ENCODE measurements at regions not wholly inside any gene's neighbourhood (a gene's known extent, or its start where the extent isn't known, plus 50 kb on each side); places are given as distances from the start of the nearest gene placed in this dataset.

GRCh38 chr1:204801211-204801610 is 69.5 kb upstream of the NFASC start:
- ATAC-seq (ENCODE audit: low read depth) (no peak), DNase-seq (no peak)
- no peak overlapping the region for H3K4me3 Mint-ChIP-seq
- peaks cover 20% of the 10 kb centered on the region for H3K4me1 Mint-ChIP-seq
- intact Hi-C loops (cut with micrococcal nuclease): no loop called here
- ChIA-PET CTCF (interaction anchor here (1.0 to 5.8 kb wide), 2 partner anchors 8 to 24 kb away, joined by 3 to 49 read pairs; no protein-coding TSS in a partner anchor), POLR2A (no interaction called here)
- no peak overlapping the region for H3K9ac ChIP-seq (ENCODE audit: low read length)
- no peak overlapping the region for H3K27ac ChIP-seq (ENCODE audit: low read length in 2 of 2)
- WGBS (ENCODE audit: insufficient coverage): 0% methylated on average over 1 of the region's 1 CpG
- TF ChIP-seq, protein P1, sequence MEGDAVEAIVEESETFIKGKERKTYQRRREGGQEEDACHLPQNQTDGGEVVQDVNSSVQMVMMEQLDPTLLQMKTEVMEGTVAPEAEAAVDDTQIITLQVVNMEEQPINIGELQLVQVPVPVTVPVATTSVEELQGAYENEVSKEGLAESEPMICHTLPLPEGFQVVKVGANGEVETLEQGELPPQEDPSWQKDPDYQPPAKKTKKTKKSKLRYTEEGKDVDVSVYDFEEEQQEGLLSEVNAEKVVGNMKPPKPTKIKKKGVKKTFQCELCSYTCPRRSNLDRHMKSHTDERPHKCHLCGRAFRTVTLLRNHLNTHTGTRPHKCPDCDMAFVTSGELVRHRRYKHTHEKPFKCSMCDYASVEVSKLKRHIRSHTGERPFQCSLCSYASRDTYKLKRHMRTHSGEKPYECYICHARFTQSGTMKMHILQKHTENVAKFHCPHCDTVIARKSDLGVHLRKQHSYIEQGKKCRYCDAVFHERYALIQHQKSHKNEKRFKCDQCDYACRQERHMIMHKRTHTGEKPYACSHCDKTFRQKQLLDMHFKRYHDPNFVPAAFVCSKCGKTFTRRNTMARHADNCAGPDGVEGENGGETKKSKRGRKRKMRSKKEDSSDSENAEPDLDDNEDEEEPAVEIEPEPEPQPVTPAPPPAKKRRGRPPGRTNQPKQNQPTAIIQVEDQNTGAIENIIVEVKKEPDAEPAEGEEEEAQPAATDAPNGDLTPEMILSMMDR (IDR thresholded peaks at IDR 0.05): no peak
- TF ChIP-seq EZH2 (IDR thresholded peaks at IDR 0.05; ENCODE audit: borderline replicate concordance, insufficient read depth, low read depth, low read length, poor library complexity, severe bottlenecking): no peak
- H3K79me2 ChIP-seq (ENCODE audit: control insufficient read depth, insufficient read depth, low read length): no peaks in the 10 kb centered on the region
- H4K20me1 ChIP-seq (ENCODE audit: control insufficient read depth, insufficient read depth, low read length, poor library complexity, severe bottlenecking): no peaks in the 10 kb centered on the region
- H3K36me3 ChIP-seq (replicated peaks in 1 of 2; ENCODE audit: control extremely low read depth in 1 of 2, control insufficient read depth in 1 of 2, extremely low read depth in 1 of 2, insufficient read depth in 2 of 2, low read length in 1 of 2): no peaks in the 10 kb centered on the region
- H3K9me3 ChIP-seq (ENCODE audit: control extremely low read depth in 1 of 3, control insufficient read depth in 2 of 3, insufficient read depth in 1 of 3, low read length in 2 of 3): no peaks in the 10 kb centered on the region
- peaks cover 4% of the 10 kb centered on the region for H3K27me3 Mint-ChIP-seq
- H3K4me3 ChIP-seq (ENCODE audit: control extremely low read depth in 1 of 5, extremely low read depth in 1 of 5, insufficient read depth in 1 of 5, low read depth in 2 of 5, low read length in 4 of 5): no peak overlapping the region
- no peak overlapping the region for H3K27ac Mint-ChIP-seq
- peaks cover 16% of the 10 kb centered on the region in 2 donors for H3K4me1 ChIP-seq (ENCODE audit: control insufficient read depth in 2 of 2, insufficient read depth in 2 of 2, low read length in 2 of 2)
- H3K27me3 ChIP-seq (replicated peaks in 1 of 4; ENCODE audit: control extremely low read depth in 1 of 4, control insufficient read depth in 3 of 4, insufficient read depth in 4 of 4, low read length in 3 of 4): no peaks in the 10 kb centered on the region
- no peak overlapping the region for H2AFZ ChIP-seq (ENCODE audit: insufficient read depth, low read depth, low read length, poor library complexity, severe bottlenecking)
- H3K4me2 ChIP-seq (replicated peaks; ENCODE audit: low read depth, low read length, poor library complexity, severe bottlenecking): no peak overlapping the region
- H3K9me3 Mint-ChIP-seq (ENCODE audit: insufficient read depth): no peaks in the 10 kb centered on the region

DNA sequence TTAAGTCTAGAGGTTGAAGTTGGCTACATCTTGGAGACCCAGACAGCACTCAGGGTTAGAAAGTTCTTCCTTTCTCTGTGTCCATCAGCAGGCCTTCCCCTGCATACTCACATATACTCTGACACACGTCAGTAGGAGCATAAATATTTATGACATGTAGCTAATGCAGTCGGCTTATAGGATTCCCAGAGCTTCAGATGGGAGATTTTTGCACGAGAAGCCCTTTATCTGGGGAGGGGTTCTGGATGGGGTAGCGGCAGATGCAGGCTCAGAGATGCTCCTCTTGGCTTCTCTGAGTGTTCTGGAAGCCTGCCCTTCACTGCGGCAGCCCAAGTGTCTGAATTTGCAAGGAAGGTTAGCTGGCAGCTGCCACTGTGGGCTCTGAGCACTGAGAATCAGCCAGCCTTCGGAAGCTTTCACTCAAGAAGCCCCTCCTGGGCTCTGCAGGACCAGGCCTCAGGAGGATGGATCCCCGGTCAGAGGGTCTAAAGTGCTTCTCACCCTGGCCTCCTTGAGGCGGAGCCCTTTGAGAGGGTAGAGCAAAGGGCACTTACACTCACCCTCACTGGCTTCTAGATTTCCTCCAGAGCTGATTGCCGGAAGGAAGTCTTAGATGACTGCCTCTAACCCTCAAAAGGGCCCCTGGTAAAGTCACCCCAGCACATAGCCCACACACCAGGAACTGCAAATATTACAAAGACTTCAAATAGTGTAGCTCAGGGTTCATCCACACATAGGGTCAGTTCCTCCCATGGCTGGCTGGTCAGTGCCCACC is 68.1 kb upstream of the NFASC start:
- Mint-ChIP-seq H3K4me3 (peak overlapping the region; percentile 14), H3K9me3 (ENCODE audit: insufficient read depth) (no peaks in the 10 kb centered on the region), H3K4me1 (peaks cover 21% of the 10 kb centered on the region), H3K27ac (peak overlapping the region; percentile 12), H3K27me3 (peaks cover 1% of the 10 kb centered on the region)
- Histone ChIP-seq H3K4me2 (replicated peaks; ENCODE audit: low read depth, low read length, poor library complexity, severe bottlenecking) (peak overlapping the region; percentile 60), H4K20me1 (ENCODE audit: control insufficient read depth, insufficient read depth, low read length, poor library complexity, severe bottlenecking) (no peaks in the 10 kb centered on the region), H3K36me3 (replicated peaks in 1 of 2; ENCODE audit: control extremely low read depth in 1 of 2, control insufficient read depth in 1 of 2, extremely low read depth in 1 of 2, insufficient read depth in 2 of 2, low read length in 1 of 2) (no peaks in the 10 kb centered on the region), H3K9ac (ENCODE audit: low read length) (peak overlapping the region; percentile 20), H3K27ac (ENCODE audit: low read length in 2 of 2) (peak overlapping the region in 1 of 2 donors; percentile 32), H2AFZ (ENCODE audit: insufficient read depth, low read depth, low read length, poor library complexity, severe bottlenecking) (peak overlapping the region; percentile 59), H3K79me2 (ENCODE audit: control insufficient read depth, insufficient read depth, low read length) (no peaks in the 10 kb centered on the region), H3K9me3 (ENCODE audit: control extremely low read depth in 1 of 3, control insufficient read depth in 2 of 3, insufficient read depth in 1 of 3, low read length in 2 of 3) (no peaks in the 10 kb centered on the region), H3K4me1 (ENCODE audit: control insufficient read depth in 2 of 2, insufficient read depth in 2 of 2, low read length in 2 of 2) (peaks cover 16 to 23% of the 10 kb centered on the region in 2 donors), H3K27me3 (replicated peaks in 1 of 4; ENCODE audit: control extremely low read depth in 1 of 4, control insufficient read depth in 3 of 4, insufficient read depth in 4 of 4, low read length in 3 of 4) (no peaks in the 10 kb centered on the region), H3K4me3 (ENCODE audit: control extremely low read depth in 1 of 5, extremely low read depth in 1 of 5, insufficient read depth in 1 of 5, low read depth in 2 of 5, low read length in 4 of 5) (no peak overlapping the region)
- ATAC-seq (ENCODE audit: low read depth): no peak
- DNase-seq: peak; percentile 31
- WGBS (ENCODE audit: insufficient coverage): 75% methylated on average over 6 of the region's 9 CpGs
- TF ChIP-seq, protein P1 (IDR thresholded peaks at IDR 0.05): no peak
- TF ChIP-seq EZH2 (IDR thresholded peaks at IDR 0.05; ENCODE audit: borderline replicate concordance, insufficient read depth, low read depth, low read length, poor library complexity, severe bottlenecking): no peak
- intact Hi-C loops (cut with micrococcal nuclease): no loop called here
- ChIA-PET POLR2A (no interaction called here), CTCF (interaction anchor here (0.6 to 7.7 kb wide), 5 partner anchors 9 to 237 kb away, joined by 3 to 221 read pairs (median 4); no protein-coding TSS in a partner anchor)

Data from B cell (primary cell).